GM18502 (cell line): ENCODE measurements at regions not wholly inside any gene's neighbourhood (a gene's known extent, or its start where the extent isn't known, plus 50 kb on each side); places are given as distances from the start of the nearest gene placed in this dataset.
"Not testable (repeated sequence)": the region's sequence is repeated elsewhere in the genome, so short reads cannot be mapped to it uniquely, and the experiment has no call there.

Experiments used
- ATAC-seq: cut with Tn5 transposase; IDR thresholded peaks from one replicate; pipeline ENCODE4 v1.9.1; 2021; ENCODE audit warnings: mild to moderate bottlenecking; ENCODE audit not compliant: unreplicated experiment, poor library complexity

- no peak for ATAC-seq
Measured at GRCh38 chr5:136513430-136513829, 148.1 kb upstream of the TRPC7 start.

GRCh38 chr5:136511046-136511445 is 145.7 kb upstream of the TRPC7 start:
- ATAC-seq = no peak

DNA sequence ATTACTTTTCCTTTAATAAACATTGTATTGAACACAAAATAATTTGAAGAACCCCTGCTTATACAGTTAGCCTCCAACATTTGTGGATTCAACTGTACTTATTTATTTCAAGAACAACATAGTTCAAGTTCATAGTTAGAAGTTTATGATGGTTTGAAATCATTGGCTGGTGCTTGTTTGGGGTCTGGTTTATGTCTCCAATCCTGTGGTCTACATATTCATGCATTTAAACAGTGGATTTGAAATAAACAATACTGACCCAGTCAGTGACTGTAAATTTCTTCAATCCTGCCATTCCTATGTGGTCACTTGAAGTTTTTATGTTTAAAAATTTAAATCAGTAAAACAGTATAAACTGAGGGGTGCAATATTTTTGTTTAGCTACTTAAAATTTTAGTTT is 145.1 kb upstream of the TRPC7 start:
- no peak for ATAC-seq

DNA sequence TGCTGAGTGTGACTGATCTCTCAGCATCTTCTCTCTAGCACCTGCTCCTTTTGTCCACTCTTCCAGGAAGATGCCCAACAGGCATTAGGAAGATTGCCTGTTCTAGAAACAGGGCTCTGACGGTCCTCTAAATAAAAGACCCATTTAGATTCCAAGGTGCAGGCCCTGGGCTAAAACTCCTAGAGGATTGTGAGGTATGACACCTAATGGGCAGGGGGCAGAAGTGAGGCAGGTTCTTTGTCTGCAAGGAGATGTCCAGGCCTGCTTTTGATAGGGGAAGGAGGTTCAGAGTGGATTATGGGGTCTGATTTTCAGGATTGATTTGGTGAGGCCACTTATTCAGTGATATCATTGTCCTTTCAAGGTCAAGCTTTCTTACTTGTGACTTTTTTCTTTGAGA is 140.8 kb upstream of the TRPC7 start:
- no peak for ATAC-seq

- ATAC-seq = no peak
Measured at GRCh38 chr5:136501133-136501532, 135.8 kb upstream of the TRPC7 start.

DNA sequence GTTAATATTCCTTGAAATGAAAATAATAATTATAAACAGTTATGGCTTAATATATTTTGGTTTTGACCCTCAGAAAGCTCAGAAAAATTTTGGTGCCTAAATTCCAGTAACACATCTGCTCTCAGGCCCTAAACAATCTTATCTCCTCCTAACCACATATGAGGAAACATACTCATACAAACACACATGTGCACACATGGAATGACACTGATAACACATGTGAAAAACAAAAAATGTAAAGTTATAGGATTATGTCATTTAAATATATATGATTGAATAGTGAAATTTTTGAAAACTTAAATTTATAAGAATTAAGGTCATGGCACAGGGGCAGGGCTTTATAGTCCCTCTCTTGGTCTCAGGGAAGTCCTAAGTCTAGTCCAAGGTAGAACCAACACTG is 127.2 kb upstream of the TRPC7 start:
- ATAC-seq = no peak

GRCh38 chr5:136491806-136492205 is 126.5 kb upstream of the TRPC7 start:
- ATAC-seq = no peak

DNA sequence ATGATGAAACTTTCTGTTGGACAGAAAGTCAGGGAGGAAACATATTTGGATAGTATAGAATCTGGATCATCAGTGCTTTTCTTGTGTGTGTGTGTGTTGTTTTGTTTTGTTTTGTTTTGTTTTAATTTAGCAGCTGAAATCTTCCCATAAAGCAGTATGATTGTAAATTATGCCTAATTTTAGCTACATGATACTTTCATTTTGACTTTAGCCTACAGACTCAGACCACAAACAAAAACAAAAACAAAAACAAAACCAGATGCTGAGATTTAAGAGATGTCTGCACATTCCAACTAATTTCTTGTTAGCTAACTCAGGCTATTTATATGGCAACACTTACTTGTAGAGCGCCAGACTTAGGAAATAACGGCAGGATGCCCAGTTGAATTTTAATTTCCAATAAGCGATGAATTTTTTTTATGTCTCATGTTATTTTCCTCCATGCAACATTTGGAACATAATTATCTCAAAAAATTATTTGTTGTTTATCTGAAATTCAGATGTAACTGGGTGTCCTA is 119.5 kb upstream of the TRPC7 start:
- no peak for ATAC-seq

DNA sequence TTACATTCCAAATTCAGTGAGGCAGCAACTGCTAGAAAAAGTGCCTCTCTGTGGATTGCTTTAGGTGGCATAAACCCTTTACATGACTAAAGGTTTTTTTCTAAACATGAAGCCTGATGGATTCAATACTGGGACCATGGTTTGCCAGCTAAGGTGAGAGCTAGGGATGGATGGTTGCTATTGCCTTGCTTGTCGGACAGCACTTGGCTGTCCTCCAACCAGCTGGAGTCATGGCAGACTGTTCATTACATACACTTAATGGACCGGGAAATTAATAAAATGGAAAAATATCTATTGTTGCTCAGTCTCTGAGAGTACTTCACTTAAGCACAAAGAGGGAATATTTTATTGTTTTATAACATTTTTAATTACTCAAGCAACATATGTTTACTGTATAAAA is 116.9 kb upstream of the TRPC7 start:
- no peak for ATAC-seq

- ATAC-seq = no peak
Measured at GRCh38 chr5:136474466-136474865, 109.1 kb upstream of the TRPC7 start.

DNA sequence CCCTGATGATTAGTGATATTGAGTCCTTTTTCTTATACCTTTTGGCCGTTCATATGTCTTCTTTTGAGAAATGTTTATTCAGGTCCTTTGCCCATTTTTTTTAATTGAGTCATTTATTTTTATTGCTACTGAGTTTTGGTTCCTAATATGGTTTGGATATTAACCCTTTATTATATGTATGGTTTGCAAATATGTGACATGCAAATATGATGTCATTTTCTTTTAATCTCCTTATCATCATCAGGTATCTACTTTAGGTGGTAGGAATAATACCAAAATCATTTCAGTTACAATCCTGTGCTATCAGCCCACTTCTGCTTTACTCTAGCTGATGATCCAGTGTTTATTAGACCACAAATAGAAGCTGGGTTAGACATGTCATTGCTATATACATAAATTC is 102.3 kb upstream of the TRPC7 start:
- no peak for ATAC-seq

DNA sequence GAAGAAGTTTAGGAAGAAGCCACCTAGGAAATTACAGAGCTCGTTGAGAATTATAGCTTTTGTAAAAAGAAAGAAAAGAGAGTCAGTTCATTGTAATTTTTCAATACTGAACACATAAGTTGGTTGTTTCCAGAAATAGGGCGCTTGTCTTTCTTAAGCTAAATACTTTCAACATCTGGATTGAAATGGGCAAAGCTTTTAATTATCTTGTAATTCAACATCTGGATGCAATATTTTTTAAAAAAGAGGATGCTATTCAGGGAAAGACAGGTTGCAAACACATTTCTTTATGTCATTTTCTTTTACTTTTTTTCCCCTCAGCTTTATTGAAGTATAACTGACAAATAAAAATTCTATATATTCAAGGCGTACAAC is 100.7 kb upstream of the TRPC7 start:
- no peak for ATAC-seq

GRCh38 chr5:136458481-136458880 is 93.1 kb upstream of the TRPC7 start:
- ATAC-seq = no peak

- no peak for ATAC-seq
Measured at GRCh38 chr5:136457390-136458013, 92.2 kb upstream of the TRPC7 start.

DNA sequence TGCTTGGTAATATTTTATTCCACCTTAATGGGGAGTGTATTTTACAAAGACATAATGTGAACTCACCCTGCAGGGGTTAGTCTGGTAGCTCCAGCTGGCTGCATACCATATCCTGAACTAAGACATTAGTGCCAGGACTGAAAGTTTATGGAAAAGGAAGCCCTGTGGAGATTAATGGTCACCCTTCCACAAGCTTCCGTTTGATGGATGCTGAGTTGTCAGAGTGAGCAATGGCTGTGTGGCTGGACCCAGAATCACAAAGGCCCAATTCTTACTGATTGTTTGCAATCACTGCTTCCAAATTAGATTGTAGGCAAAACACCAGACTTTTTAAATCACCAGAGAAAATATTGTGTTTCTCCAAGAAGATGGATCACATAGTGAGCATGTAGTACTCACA is 90.1 kb upstream of the TRPC7 start:
- no peak for ATAC-seq

DNA sequence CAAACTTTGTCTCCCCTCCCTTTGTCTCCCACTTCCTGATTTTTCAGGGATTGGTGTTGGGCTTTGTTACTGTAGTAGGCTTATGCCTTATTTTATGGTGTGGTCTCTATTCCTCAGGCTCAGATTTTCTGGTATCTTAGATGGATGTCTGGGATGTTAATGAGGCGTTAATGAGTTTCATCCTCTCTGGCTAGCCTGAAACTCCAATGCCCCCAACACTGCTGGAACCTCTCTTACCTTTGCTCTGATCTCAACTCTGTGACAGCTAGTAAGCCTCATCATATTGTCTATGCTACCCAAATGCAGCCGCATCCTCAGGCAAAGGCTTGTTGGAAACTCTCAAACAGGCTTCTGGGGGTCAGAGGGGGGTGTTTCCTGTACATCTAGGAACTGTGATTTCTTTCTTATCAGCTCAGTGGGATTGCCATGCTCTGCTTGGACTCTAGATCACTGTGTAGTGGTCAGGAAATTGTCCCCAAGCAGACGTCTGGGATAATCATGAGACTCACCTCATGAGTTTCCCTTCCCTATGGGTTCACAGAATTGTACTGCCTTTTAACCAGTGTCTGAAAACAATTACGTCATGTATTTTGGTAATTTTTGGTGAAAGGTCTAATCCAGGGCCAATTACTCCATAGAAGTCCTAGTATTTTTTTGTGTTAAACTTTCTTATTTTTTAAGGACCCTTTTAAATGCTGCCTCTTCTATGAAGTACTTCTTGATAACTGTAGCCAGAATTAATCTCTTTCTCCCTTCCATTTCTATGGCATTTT is 88.8 kb upstream of the TRPC7 start:
- no peak for ATAC-seq

GRCh38 chr5:136453199-136453598 is 87.9 kb upstream of the TRPC7 start:
- no peak for ATAC-seq

GRCh38 chr5:136447576-136447975 is 82.2 kb upstream of the TRPC7 start:
- not testable (repeated sequence) for ATAC-seq

- ATAC-seq = no peak
Measured at GRCh38 chr5:136446565-136446964, 81.2 kb upstream of the TRPC7 start.

- not testable (repeated sequence) for ATAC-seq
Measured at GRCh38 chr5:136444099-136444498, 78.8 kb upstream of the TRPC7 start.

GRCh38 chr5:136439367-136439766 is 74.0 kb upstream of the TRPC7 start:
- no peak for ATAC-seq

DNA sequence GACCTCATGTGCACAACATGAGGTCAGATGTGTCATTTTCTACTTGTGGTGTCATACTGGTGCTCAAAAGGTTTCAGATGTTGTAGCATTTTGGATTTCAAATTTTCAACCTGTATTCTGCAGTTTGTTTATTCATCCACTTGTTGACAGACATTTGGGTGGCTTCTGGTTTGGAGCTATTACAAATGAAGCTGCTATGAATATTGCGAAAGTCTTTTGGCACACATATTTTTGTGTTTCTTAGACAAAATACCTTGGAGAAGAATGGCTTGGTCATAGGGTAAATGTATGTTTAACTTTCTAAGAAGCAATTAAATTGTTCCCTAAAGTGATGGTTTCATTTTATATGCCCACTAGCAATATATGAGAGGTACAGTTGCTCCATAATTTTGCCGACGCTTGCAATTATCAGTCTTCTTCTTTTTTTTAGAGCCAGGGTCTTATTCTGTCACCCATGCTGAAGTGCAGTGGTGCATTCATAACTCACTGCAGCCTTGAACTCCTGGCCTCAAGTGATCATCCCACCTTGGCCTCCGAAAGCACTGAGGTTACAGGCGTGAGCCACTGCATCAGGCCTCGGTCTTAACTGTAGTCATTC is 70.7 kb upstream of the TRPC7 start:
- no peak for ATAC-seq
